GM23248 (cell line): ENCODE measurements at regions not wholly inside any gene's neighbourhood (a gene's known extent, or its start where the extent isn't known, plus 50 kb on each side); places are given as distances from the start of the nearest gene placed in this dataset.

Experiments used
- EZH2 ChIP-seq: fragments of 200-600 bp; sonication (generic); IDR thresholded peaks from 2 replicates; pipeline ENCODE4 v1.6.1; 2018; ENCODE audit warnings: antibody characterized with exemption, mild to moderate bottlenecking; ENCODE audit not compliant: insufficient read depth, poor library complexity, severe bottlenecking
- EZH2phosphoT487 ChIP-seq: fragments of 200-600 bp; sonication (generic); IDR thresholded peaks from 2 replicates; pipeline ENCODE4 v1.6.1; 2018; ENCODE audit warnings: antibody characterized with exemption, moderate library complexity, mild to moderate bottlenecking, low read depth; ENCODE audit not compliant: insufficient read depth

DNA sequence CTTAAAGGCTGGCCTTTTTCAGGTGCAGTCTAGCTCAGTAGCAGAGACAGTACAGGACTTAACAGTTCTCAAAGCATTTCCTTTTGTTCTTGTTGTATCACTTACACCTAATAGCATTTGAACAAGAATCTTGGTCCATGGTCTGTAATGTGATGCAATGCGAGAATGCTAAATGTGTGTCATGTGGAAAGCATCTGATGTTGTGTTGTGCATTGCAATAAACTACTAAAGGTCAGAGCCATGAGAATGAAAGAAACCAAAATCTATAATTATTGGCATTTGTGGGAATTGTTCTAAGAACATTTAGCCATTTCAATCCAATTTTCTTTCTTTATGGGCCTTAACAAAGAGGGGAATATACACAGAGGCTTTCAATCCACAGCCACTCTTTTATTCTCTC is 324.5 kb upstream of the ROBO2 start:
- TF ChIP-seq EZH2: no peak
- no peak for TF ChIP-seq EZH2phosphoT487
